ENCODE measurements at regions not wholly inside any gene's neighbourhood (a gene's known extent, or its start where the extent isn't known, plus 50 kb on each side); places are given as distances from the start of the nearest gene placed in this dataset.

DNA sequence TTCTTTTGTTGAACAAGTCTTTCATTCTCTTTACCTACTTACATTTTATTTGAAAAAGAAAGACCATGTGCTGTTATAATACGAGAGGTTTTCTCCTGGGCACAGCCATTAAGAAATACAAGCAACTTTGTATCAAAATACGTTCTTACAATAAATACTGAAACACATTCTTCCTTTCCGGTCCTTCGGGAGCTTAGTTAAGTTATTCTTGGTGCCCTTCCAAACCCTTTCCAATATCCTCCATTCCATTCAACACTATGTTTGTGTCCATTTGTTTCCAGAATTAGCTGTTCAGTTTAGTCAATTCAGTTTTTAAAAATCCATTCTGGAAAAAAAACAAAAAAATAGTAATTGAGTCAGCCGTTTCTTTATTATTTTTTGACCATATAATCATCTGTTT is 746.8 kb upstream of the SLC10A2 start:
- TF ChIP-seq POLR2A (IDR thresholded peaks at IDR 0.05), result no peak
- TF ChIP-seq, protein P1, sequence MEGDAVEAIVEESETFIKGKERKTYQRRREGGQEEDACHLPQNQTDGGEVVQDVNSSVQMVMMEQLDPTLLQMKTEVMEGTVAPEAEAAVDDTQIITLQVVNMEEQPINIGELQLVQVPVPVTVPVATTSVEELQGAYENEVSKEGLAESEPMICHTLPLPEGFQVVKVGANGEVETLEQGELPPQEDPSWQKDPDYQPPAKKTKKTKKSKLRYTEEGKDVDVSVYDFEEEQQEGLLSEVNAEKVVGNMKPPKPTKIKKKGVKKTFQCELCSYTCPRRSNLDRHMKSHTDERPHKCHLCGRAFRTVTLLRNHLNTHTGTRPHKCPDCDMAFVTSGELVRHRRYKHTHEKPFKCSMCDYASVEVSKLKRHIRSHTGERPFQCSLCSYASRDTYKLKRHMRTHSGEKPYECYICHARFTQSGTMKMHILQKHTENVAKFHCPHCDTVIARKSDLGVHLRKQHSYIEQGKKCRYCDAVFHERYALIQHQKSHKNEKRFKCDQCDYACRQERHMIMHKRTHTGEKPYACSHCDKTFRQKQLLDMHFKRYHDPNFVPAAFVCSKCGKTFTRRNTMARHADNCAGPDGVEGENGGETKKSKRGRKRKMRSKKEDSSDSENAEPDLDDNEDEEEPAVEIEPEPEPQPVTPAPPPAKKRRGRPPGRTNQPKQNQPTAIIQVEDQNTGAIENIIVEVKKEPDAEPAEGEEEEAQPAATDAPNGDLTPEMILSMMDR (IDR thresholded peaks at IDR 0.05), result no peak
